A673 (cell line): ENCODE measurements at regions not wholly inside any gene's neighbourhood (a gene's known extent, or its start where the extent isn't known, plus 50 kb on each side); places are given as distances from the start of the nearest gene placed in this dataset.

Source experiments
- BruUV-seq: library from RNA; stranded (reverse); fragments of 400-500 nt; replicated peaks from 2 replicates; lab custom pipeline; 2021; lab: Mats Ljungman, UMichigan
- CTCF ChIA-PET: fragments of 300-600 bp; sonication (Branson Sonifier 250); formaldehyde crosslinking; loops from one replicate; lab custom pipeline; 2022; ENCODE audit warnings: antibody characterized with exemption; lab: Charles Lee
- POLR2A ChIA-PET: fragments of 300-600 bp; sonication (Branson Sonifier 250); formaldehyde crosslinking; loops from one replicate; lab custom pipeline; 2022; ENCODE audit warnings: antibody characterized with exemption; ENCODE audit not compliant: low non-redundant PET; lab: Charles Lee
- DNase-seq: peaks from one replicate; pipeline ENCODE4 v3.0.0-alpha.2; 2015; ENCODE audit warnings: low spot score
- H3K27ac ChIP-seq: fragments of 200-600 bp; sonication (generic); 2 replicates; pipeline ENCODE4 v1.5.1; 2016; ENCODE audit warnings: mixed run types, low read depth, mild to moderate bottlenecking, mixed read lengths, antibody characterized with exemption, low read length; ENCODE audit not compliant: poor library complexity, severe bottlenecking
- H3K27me3 ChIP-seq: fragments of 200-600 bp; sonication (generic); replicated peaks from 2 replicates; pipeline ENCODE4 v1.6.1; 2017; ENCODE audit warnings: mixed run types, low read depth, mild to moderate bottlenecking, mixed read lengths, antibody characterized with exemption, low read length; ENCODE audit not compliant: insufficient read depth, poor library complexity
- H3K36me3 ChIP-seq: fragments of 200-600 bp; sonication (generic); 2 replicates; pipeline ENCODE4 v1.6.1; 2016; ENCODE audit warnings: mixed run types, mild to moderate bottlenecking, mixed read lengths, antibody characterized with exemption, low read length; ENCODE audit not compliant: insufficient read depth, poor library complexity, severe bottlenecking
- H3K4me1 ChIP-seq: fragments of 200-600 bp; sonication (generic); 2 replicates; pipeline ENCODE4 v1.6.1; 2017; ENCODE audit warnings: mixed run types, mild to moderate bottlenecking, mixed read lengths, antibody characterized with exemption, low read length; ENCODE audit not compliant: insufficient read depth, poor library complexity, severe bottlenecking
- H3K4me3 ChIP-seq: fragments of 200-600 bp; sonication (generic); 2 replicates; pipeline ENCODE4 v1.5.1; 2016; ENCODE audit warnings: low read depth, mixed run types, mild to moderate bottlenecking, mixed read lengths, low read length; ENCODE audit not compliant: poor library complexity, severe bottlenecking
- H3K9me3 ChIP-seq: fragments of 200-600 bp; sonication (generic); 2 replicates; pipeline ENCODE4 v1.6.1; 2016; ENCODE audit warnings: mixed run types, low read depth, mild to moderate bottlenecking, mixed read lengths, antibody characterized with exemption, low read length; ENCODE audit not compliant: poor library complexity, severe bottlenecking
- CTCF ChIP-seq: fragments of 300-800, 200-600 bp; sonication (generic); conservative IDR thresholded peaks from 2 replicates; pipeline ENCODE4 v1.5.1; 2017; ENCODE audit warnings: low read depth, mild to moderate bottlenecking, antibody characterized with exemption, low read length, moderate library complexity, mixed read lengths
- EZH2 ChIP-seq: fragments of 200-600 bp; sonication (generic); IDR thresholded peaks from 2 replicates; pipeline ENCODE4 v1.6.1; 2017; ENCODE audit warnings: borderline replicate concordance, low read depth, mild to moderate bottlenecking, mixed read lengths, antibody characterized with exemption, low read length; ENCODE audit not compliant: poor library complexity, severe bottlenecking
- intact Hi-C: fragments of 100-400 bp; cut with micrococcal nuclease; formaldehyde crosslinking; loops from one replicate; pipeline ENCODE4 v1.10.0; 2022; ENCODE audit not compliant: unreplicated experiment

GRCh38 chr9:96121136-96121535 lies 180.8 kb downstream of the HSD17B3 start:
- Histone ChIP-seq H3K9me3 (peaks cover 3% of the 10 kb centered on the region), H3K36me3 (no peaks in the 10 kb centered on the region), H3K4me3 (no peak overlapping the region), H3K27ac (no peak overlapping the region), H3K4me1 (no peaks in the 10 kb centered on the region), H3K27me3 (no peaks in the 10 kb centered on the region)
- intact Hi-C loops = no loop called here
- DNase-seq = no peak
- ChIA-PET CTCF (no interaction called here), POLR2A (no interaction called here)
- TF ChIP-seq EZH2 = no peak
- no peak for TF ChIP-seq CTCF
- no TSS peak for BruUV-seq

- no peaks in the 10 kb centered on the region for H3K4me1 ChIP-seq
- POLR2A ChIA-PET = no interaction called here
- H3K4me3 ChIP-seq = no peak overlapping the region
- no TSS peak for BruUV-seq
- intact Hi-C loops = no loop called here
- no peak for DNase-seq
- CTCF ChIA-PET = no interaction called here
- no peaks in the 10 kb centered on the region for H3K36me3 ChIP-seq
- H3K27me3 ChIP-seq = no peaks in the 10 kb centered on the region
- H3K27ac ChIP-seq = no peak overlapping the region
- peaks cover 3% of the 10 kb centered on the region for H3K9me3 ChIP-seq
- TF ChIP-seq EZH2 = no peak
- TF ChIP-seq CTCF = no peak
These were observed 184.4 kb downstream of the HSD17B3 start for GRCh38 chr9:96117398-96118080.

GRCh38 chr9:96116275-96117064 lies 185.5 kb downstream of the HSD17B3 start:
- CTCF ChIA-PET = no interaction called here

More at GRCh38 chr9:96116275-96117064, 185.5 kb downstream of the HSD17B3 start:
- Histone ChIP-seq H3K27me3 (no peaks in the 10 kb centered on the region), H3K27ac (no peak overlapping the region), H3K36me3 (no peaks in the 10 kb centered on the region), H3K4me1 (no peaks in the 10 kb centered on the region), H3K9me3 (peaks cover 3% of the 10 kb centered on the region), H3K4me3 (no peak overlapping the region)
- BruUV-seq = no TSS peak
- POLR2A ChIA-PET = no interaction called here
- intact Hi-C loops = no loop called here
- no peak for DNase-seq
- TF ChIP-seq EZH2 (no peak), CTCF (no peak)
